Osteocyte (in vitro differentiated cells): ENCODE measurements at regions not wholly inside any gene's neighbourhood (a gene's known extent, or its start where the extent isn't known, plus 50 kb on each side); places are given as distances from the start of the nearest gene placed in this dataset.
A peak's percentile ranks its signal among the peaks of the same experiment; 100 is the strongest.

ENCODE experiments used
- DNase-seq: peaks from one replicate; pipeline ENCODE4 v3.0.0; 2021; ENCODE audit warnings: mixed read lengths; ENCODE audit not compliant: unreplicated experiment; ENCODE audit errors: extremely low spot score
- H3K27ac Mint-ChIP-seq: one replicate; pipeline ENCODE4 v1.8.0; 2021; ENCODE audit warnings: mild to moderate bottlenecking, mixed read lengths; ENCODE audit not compliant: unreplicated experiment
- H3K27me3 Mint-ChIP-seq: one replicate; pipeline ENCODE4 v1.8.0; 2021; ENCODE audit warnings: mixed read lengths; ENCODE audit not compliant: unreplicated experiment
- H3K36me3 Mint-ChIP-seq: one replicate; pipeline ENCODE4 v1.8.0; 2021; ENCODE audit warnings: mixed read lengths; ENCODE audit not compliant: unreplicated experiment
- H3K4me1 Mint-ChIP-seq: one replicate; pipeline ENCODE4 v1.8.0; 2021; ENCODE audit warnings: mixed read lengths; ENCODE audit not compliant: unreplicated experiment
- H3K4me3 Mint-ChIP-seq: one replicate; pipeline ENCODE4 v1.8.0; 2021; ENCODE audit warnings: mild to moderate bottlenecking, moderate library complexity, mixed read lengths; ENCODE audit not compliant: unreplicated experiment
- H3K9me3 Mint-ChIP-seq: one replicate; pipeline ENCODE4 v1.8.0; 2021; ENCODE audit warnings: mixed read lengths; ENCODE audit not compliant: unreplicated experiment
- TF ChIP-seq, protein P1 (sequence below): fragments of 200-600 bp; sonication (generic); IDR thresholded peaks from 2 replicates; pipeline ENCODE4 v1.5.0; 2021; ENCODE audit warnings: antibody characterized with exemption, mild to moderate bottlenecking, moderate library complexity

DNA sequence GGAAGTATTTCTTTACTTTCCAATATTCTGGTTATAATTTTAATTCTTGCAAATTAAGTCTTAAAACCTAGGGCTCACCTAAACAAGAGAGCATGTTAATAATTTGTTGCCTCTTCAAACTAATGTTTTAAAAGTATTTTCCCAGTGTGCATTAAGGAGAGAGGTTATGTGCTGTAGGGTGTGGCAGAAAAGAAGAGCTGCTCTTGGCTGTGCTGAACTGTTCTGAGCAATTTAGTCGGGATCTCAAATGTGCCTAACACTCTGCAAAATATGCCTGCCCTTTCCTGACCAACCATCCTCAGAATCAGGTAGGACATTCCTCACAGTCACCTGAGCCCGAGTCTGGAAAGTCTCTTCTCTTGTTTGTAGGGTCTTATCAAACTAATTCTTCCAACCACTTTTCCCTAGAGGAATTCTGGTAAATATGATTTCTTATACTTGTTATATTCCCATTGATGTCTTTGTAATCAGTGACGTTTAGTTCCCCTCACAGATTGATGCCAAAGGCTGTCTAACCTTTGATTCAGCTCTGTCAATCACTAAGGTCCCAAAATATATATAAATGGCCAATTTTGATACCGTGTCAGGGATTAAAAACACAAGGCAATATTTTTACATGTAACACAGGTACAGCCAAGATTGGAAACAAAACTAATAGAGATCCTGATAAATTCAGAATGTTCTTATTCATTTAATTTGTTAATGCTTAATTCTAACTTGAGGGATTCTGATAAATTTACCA is 298.4 kb downstream of the ADGB start:
- TF ChIP-seq, protein P1, sequence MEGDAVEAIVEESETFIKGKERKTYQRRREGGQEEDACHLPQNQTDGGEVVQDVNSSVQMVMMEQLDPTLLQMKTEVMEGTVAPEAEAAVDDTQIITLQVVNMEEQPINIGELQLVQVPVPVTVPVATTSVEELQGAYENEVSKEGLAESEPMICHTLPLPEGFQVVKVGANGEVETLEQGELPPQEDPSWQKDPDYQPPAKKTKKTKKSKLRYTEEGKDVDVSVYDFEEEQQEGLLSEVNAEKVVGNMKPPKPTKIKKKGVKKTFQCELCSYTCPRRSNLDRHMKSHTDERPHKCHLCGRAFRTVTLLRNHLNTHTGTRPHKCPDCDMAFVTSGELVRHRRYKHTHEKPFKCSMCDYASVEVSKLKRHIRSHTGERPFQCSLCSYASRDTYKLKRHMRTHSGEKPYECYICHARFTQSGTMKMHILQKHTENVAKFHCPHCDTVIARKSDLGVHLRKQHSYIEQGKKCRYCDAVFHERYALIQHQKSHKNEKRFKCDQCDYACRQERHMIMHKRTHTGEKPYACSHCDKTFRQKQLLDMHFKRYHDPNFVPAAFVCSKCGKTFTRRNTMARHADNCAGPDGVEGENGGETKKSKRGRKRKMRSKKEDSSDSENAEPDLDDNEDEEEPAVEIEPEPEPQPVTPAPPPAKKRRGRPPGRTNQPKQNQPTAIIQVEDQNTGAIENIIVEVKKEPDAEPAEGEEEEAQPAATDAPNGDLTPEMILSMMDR = no peak
- no peaks in the 10 kb centered on the region for H3K9me3 Mint-ChIP-seq
- peaks cover 8% of the 10 kb centered on the region for H3K4me1 Mint-ChIP-seq
- H3K4me3 Mint-ChIP-seq = no peak overlapping the region
- DNase-seq = no peak
- no peaks in the 10 kb centered on the region for H3K27me3 Mint-ChIP-seq
- H3K27ac Mint-ChIP-seq = no peak overlapping the region
- no peaks in the 10 kb centered on the region for H3K36me3 Mint-ChIP-seq

DNA sequence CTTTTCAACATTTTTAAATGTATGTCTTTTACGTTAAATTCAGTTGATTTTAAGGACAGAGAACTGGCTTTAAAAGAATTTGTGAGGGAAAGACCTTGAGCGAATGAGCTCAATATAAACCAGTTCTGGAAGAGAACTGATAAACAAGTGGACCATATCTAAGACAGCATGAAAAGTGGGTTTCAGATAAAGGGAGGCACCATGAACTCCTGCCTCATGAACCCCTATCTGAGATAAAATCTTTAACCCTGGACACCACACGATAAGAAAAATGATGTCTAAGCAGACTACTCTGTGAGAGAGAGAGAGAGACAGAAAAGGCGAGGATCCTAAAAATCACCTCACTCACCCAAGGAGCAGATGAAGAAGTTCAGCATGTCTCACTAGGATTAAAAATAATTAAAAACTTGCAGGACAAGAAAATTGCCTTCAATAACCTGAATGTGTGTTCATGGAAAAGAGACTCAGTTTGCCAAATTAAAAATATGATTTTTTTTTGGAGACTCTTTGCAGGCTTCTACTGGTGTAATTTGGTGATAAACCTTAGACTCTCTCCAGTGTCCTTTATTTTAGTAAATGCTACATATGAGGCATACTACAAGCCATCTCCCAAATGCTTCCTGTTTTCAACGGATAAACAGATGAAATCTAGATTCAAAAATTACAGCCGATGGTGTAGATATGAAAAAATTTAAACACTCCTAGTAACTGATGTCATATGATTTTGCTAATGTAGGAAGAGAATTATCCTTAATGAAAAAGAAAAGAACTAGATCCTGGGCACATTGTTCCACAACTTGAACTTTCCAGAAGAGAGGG is 299.5 kb downstream of the ADGB start:
- no peaks in the 10 kb centered on the region for H3K4me1 Mint-ChIP-seq
- no peaks in the 10 kb centered on the region for H3K9me3 Mint-ChIP-seq
- H3K27ac Mint-ChIP-seq = no peak overlapping the region
- H3K27me3 Mint-ChIP-seq = no peaks in the 10 kb centered on the region
- TF ChIP-seq, protein P1 = no peak
- DNase-seq = no peak
- no peak overlapping the region for H3K4me3 Mint-ChIP-seq
- H3K36me3 Mint-ChIP-seq = no peaks in the 10 kb centered on the region

DNA sequence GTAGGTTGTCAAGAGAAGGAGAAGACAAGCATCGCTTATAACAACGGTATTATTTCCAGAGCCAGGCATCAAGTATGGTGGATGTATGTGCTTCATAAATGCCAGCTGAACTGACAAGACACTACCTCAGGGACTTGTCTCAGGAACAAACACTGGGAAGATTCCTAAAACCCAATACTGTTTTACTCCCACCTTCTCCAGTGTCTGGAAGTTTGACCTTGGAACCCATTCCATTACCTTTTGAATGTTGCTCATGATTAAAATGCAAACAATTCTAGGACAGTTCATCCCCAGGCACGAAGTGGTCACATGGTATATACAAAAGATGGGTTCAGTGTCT is 300.1 kb downstream of the ADGB start:
- H3K9me3 Mint-ChIP-seq = no peaks in the 10 kb centered on the region
- H3K4me3 Mint-ChIP-seq = no peak overlapping the region
- H3K36me3 Mint-ChIP-seq = no peaks in the 10 kb centered on the region
- DNase-seq = no peak
- H3K27me3 Mint-ChIP-seq = no peaks in the 10 kb centered on the region
- no peak overlapping the region for H3K27ac Mint-ChIP-seq
- no peaks in the 10 kb centered on the region for H3K4me1 Mint-ChIP-seq
- TF ChIP-seq, protein P1 = no peak

DNA sequence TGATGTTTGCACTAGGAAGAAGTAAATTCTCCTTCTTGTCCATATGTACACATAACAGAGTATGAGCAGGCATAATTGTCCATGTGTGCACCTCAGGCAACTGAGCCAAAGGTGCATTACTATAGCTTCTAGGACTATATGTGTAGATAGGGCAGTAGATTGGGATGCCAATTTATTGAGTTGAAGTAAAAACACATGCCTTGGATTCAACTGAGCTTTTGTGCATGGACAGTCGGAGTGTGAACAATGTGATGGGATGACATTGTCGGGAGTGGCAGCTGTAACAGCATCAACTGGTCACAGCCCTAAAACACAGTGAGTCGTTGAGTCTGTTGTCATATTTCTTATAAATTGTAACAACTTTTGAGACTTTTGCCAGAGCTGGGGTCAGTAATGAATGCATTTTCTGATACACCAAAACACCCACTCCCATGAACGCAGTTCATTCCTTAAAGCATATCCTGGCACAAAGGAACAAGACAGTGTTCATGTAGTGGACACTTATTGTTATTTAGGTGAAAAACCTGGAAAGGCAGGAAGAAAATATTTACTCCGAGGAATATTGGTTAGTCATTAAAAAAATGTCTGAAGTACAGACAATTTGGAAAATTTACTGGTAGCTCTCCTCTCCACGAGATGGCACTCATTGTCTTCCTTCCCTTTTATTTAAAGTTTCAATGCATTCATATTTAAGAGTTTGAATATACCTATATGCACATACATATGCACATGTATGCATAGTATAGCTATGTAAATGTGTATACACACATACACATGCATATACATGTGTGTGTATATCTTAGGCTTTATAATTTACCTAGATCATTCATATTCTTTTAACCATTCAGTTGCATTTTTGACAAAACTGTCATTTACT is 302.0 kb upstream of the STXBP5 start:
- no peak overlapping the region for H3K27ac Mint-ChIP-seq
- no peak for DNase-seq
- TF ChIP-seq, protein P1 = peak; percentile 50
- H3K4me3 Mint-ChIP-seq = no peak overlapping the region
- no peaks in the 10 kb centered on the region for H3K9me3 Mint-ChIP-seq
- H3K27me3 Mint-ChIP-seq = no peaks in the 10 kb centered on the region
- no peaks in the 10 kb centered on the region for H3K4me1 Mint-ChIP-seq
- H3K36me3 Mint-ChIP-seq = no peaks in the 10 kb centered on the region
